GM12878 (cell line): ENCODE measurements at regions not wholly inside any gene's neighbourhood (a gene's known extent, or its start where the extent isn't known, plus 50 kb on each side); places are given as distances from the start of the nearest gene placed in this dataset.

Source experiments
- BCL11A ChIP-seq: IDR thresholded peaks from 2 replicates; pipeline ENCODE4 v1.6.1; 2011; ENCODE audit warnings: low read depth, low read length
- CTCF ChIP-seq, 3 experiments: IDR thresholded peaks in 2 of 3; conservative IDR thresholded peaks in 1 of 3; 2 replicates each; pipeline ENCODE4 v1.5.1; 2011; ENCODE audit warnings: low read depth in 3 of 3, low read length in 3 of 3, mild to moderate bottlenecking in 3 of 3, control low read depth in 2 of 3, moderate library complexity in 2 of 3, inconsistent platforms in 1 of 3, mixed read lengths in 1 of 3; ENCODE audit not compliant: control insufficient read depth in 2 of 3, insufficient read depth in 1 of 3; ENCODE audit errors: extremely low read depth in 1 of 3
- POLR2A ChIP-seq: IDR thresholded peaks from 2 replicates; pipeline ENCODE4 v1.6.1; 2011; ENCODE audit warnings: low read depth, mild to moderate bottlenecking, low read length
- REST ChIP-seq: IDR thresholded peaks from 2 replicates; pipeline ENCODE4 v1.6.1; 2012; ENCODE audit warnings: mild to moderate bottlenecking, low read depth, low read length
- SUZ12 ChIP-seq: fragments of 200-600 bp; sonication (generic); IDR thresholded peaks from one replicate; pipeline ENCODE4 v1.6.1; 2018; ENCODE audit warnings: antibody characterized with exemption, mild to moderate bottlenecking; ENCODE audit not compliant: unreplicated experiment

- TF ChIP-seq BCL11A (no peak), CTCF (IDR thresholded peaks at IDR 0.05 in 2 of 3, conservative IDR thresholded peaks at IDR 0.05 in 1 of 3; ENCODE audit: control insufficient read depth in 2 of 3, extremely low read depth in 1 of 3, insufficient read depth in 1 of 3, low read depth in 3 of 3, low read length in 3 of 3) (no peak), POLR2A (no peak), REST (no peak), SUZ12 (no peak)
Observed at GRCh38 chr2:234138836-234139235, 88.3 kb downstream of the SPP2 start.
